Natural killer cell (primary cell): ENCODE measurements at regions not wholly inside any gene's neighbourhood (a gene's known extent, or its start where the extent isn't known, plus 50 kb on each side); places are given as distances from the start of the nearest gene placed in this dataset.

Experiments used
- ATAC-seq, 3 donors: fragments of 150-1000 bp in 2 of 3; fragments of 200-7000 bp in 1 of 3; cut with Tn5 transposase; 1 replicate in 1 of 3; 2 replicates in 2 of 3; pipeline ENCODE4 v1.10.0; 2021; ENCODE audit warnings: mild to moderate bottlenecking in 2 of 3, moderate library complexity in 2 of 3
- DNase-seq, 2 donors: peaks; one replicate each; pipeline versions ENCODE4 v3.0.0 to v3.0.0-alpha.2; 2013 to 2021; ENCODE audit warnings: mixed read lengths in 1 of 2
- H3K27ac ChIP-seq: one replicate; pipeline ENCODE4 v1.5.1; 2013; ENCODE audit warnings: mild to moderate bottlenecking, low read length
- H3K27me3 ChIP-seq: one replicate; pipeline ENCODE4 v1.6.1; 2013; ENCODE audit warnings: low read length; ENCODE audit not compliant: control insufficient read depth, insufficient read depth
- H3K36me3 ChIP-seq: one replicate; pipeline ENCODE4 v1.6.1; 2013; ENCODE audit warnings: low read length; ENCODE audit not compliant: control insufficient read depth, insufficient read depth
- H3K4me1 ChIP-seq: one replicate; pipeline ENCODE4 v1.6.1; 2013; ENCODE audit warnings: low read length; ENCODE audit not compliant: control insufficient read depth, insufficient read depth
- H3K4me3 ChIP-seq: one replicate; pipeline ENCODE4 v1.5.1; 2013; ENCODE audit warnings: low read length
- H3K9me3 ChIP-seq: one replicate; pipeline ENCODE4 v1.6.1; 2013; ENCODE audit warnings: low read length; ENCODE audit not compliant: control insufficient read depth, insufficient read depth
- H3K27ac Mint-ChIP-seq, 2 donors: one replicate each; pipeline ENCODE4 v1.8.0; 2022; ENCODE audit warnings: mild to moderate bottlenecking in 2 of 2, mixed read lengths in 2 of 2, moderate library complexity in 1 of 2
- H3K27me3 Mint-ChIP-seq, 2 donors: one replicate each; pipeline ENCODE4 v1.8.0; 2022; ENCODE audit warnings: low read depth in 2 of 2, mixed read lengths in 2 of 2
- H3K36me3 Mint-ChIP-seq: one replicate; pipeline ENCODE4 v1.8.0; 2022; ENCODE audit warnings: mixed read lengths
- H3K4me1 Mint-ChIP-seq, 2 donors: one replicate each; pipeline ENCODE4 v1.8.0; 2022; ENCODE audit warnings: mixed read lengths in 2 of 2
- H3K4me3 Mint-ChIP-seq: one replicate; pipeline ENCODE4 v1.8.0; 2022; ENCODE audit warnings: mild to moderate bottlenecking, moderate library complexity, mixed read lengths
- H3K9me3 Mint-ChIP-seq, 2 donors: one replicate each; pipeline ENCODE4 v1.8.0; 2022; ENCODE audit warnings: mixed read lengths in 2 of 2
- WGBS: methylation state at CpG from one replicate; pipeline ENCODE4 v1.1.7; 2013; ENCODE audit warnings: missing lambda C conversion rate; ENCODE audit not compliant: insufficient coverage; 5-methylcytosine and 5-hydroxymethylcytosine counted together
- intact Hi-C: fragments of 100-400 bp; cut with micrococcal nuclease; formaldehyde crosslinking; loops from one replicate; pipeline ENCODE4 v1.14.2; 2022
- TF ChIP-seq, protein P1 (sequence below): fragments of 200-600 bp; IDR thresholded peaks from one replicate; pipeline ENCODE4 v1.8.0; 2022; ENCODE audit warnings: antibody characterized with exemption

- TF ChIP-seq, protein P1, sequence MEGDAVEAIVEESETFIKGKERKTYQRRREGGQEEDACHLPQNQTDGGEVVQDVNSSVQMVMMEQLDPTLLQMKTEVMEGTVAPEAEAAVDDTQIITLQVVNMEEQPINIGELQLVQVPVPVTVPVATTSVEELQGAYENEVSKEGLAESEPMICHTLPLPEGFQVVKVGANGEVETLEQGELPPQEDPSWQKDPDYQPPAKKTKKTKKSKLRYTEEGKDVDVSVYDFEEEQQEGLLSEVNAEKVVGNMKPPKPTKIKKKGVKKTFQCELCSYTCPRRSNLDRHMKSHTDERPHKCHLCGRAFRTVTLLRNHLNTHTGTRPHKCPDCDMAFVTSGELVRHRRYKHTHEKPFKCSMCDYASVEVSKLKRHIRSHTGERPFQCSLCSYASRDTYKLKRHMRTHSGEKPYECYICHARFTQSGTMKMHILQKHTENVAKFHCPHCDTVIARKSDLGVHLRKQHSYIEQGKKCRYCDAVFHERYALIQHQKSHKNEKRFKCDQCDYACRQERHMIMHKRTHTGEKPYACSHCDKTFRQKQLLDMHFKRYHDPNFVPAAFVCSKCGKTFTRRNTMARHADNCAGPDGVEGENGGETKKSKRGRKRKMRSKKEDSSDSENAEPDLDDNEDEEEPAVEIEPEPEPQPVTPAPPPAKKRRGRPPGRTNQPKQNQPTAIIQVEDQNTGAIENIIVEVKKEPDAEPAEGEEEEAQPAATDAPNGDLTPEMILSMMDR: no peak
These were observed 275.3 kb downstream of the KCNS3 start for GRCh38 chr2:18153741-18154140.

GRCh38 chr2:18151237-18151636 lies 272.8 kb downstream of the KCNS3 start:
- Histone ChIP-seq H3K9me3 (no peaks in the 10 kb centered on the region), H3K36me3 (no peaks in the 10 kb centered on the region), H3K27ac (no peak overlapping the region), H3K27me3 (no peaks in the 10 kb centered on the region), H3K4me3 (no peak overlapping the region), H3K4me1 (no peaks in the 10 kb centered on the region)
- Mint-ChIP-seq H3K36me3 (no peaks in the 10 kb centered on the region), H3K9me3 (peaks cover 0 to 2% of the 10 kb centered on the region in 2 donors), H3K4me1 (no peaks in the 10 kb centered on the region), H3K4me3 (no peak overlapping the region), H3K27me3 (peaks cover 0 to 3% of the 10 kb centered on the region in 2 donors), H3K27ac (no peak overlapping the region)
- no peak for DNase-seq
- no peak for ATAC-seq
- TF ChIP-seq, protein P1: no peak
- intact Hi-C loops: no loop called here
- WGBS: 68% methylated on average over 3 of the region's 4 CpGs

More at GRCh38 chr2:18153741-18154140, 275.3 kb downstream of the KCNS3 start:
- Histone ChIP-seq H3K4me3 (no peak overlapping the region), H3K4me1 (no peaks in the 10 kb centered on the region), H3K36me3 (no peaks in the 10 kb centered on the region), H3K27me3 (no peaks in the 10 kb centered on the region), H3K27ac (no peak overlapping the region), H3K9me3 (no peaks in the 10 kb centered on the region)
- no peak overlapping the region for H3K27ac Mint-ChIP-seq
- peaks cover 2% of the 10 kb centered on the region in 2 donors for H3K9me3 Mint-ChIP-seq
- H3K4me1 Mint-ChIP-seq: no peaks in the 10 kb centered on the region
- WGBS: 75% methylated on average over 1 of the region's 1 CpG
- intact Hi-C loops: no loop called here
- peaks cover 0 to 2% of the 10 kb centered on the region in 2 donors for H3K27me3 Mint-ChIP-seq
- H3K4me3 Mint-ChIP-seq: no peak overlapping the region
- no peaks in the 10 kb centered on the region for H3K36me3 Mint-ChIP-seq
- no peak for ATAC-seq
- DNase-seq: no peak

- ATAC-seq: no peak
- Histone ChIP-seq H3K27ac (no peak overlapping the region), H3K4me3 (no peak overlapping the region), H3K9me3 (no peaks in the 10 kb centered on the region), H3K27me3 (no peaks in the 10 kb centered on the region), H3K36me3 (no peaks in the 10 kb centered on the region), H3K4me1 (no peaks in the 10 kb centered on the region)
- no peak overlapping the region for H3K27ac Mint-ChIP-seq
- H3K4me1 Mint-ChIP-seq: no peaks in the 10 kb centered on the region
- peaks cover 0 to 3% of the 10 kb centered on the region in 2 donors for H3K27me3 Mint-ChIP-seq
- intact Hi-C loops: no loop called here
- WGBS: 27% methylated on average over 2 of the region's 3 CpGs
- H3K36me3 Mint-ChIP-seq: no peaks in the 10 kb centered on the region
- TF ChIP-seq, protein P1: no peak
- H3K9me3 Mint-ChIP-seq: peaks cover 0 to 2% of the 10 kb centered on the region in 2 donors
- DNase-seq: peak in 1 of 2 donors; percentile 13
- no peak overlapping the region for H3K4me3 Mint-ChIP-seq
These were observed 271.3 kb downstream of the KCNS3 start for GRCh38 chr2:18149660-18150246.

- TF ChIP-seq, protein P1: no peak
- Mint-ChIP-seq H3K9me3 (peaks cover 5 to 8% of the 10 kb centered on the region in 2 donors), H3K4me1 (no peaks in the 10 kb centered on the region), H3K27ac (no peak overlapping the region), H3K27me3 (no peaks in the 10 kb centered on the region), H3K4me3 (no peak overlapping the region), H3K36me3 (no peaks in the 10 kb centered on the region)
- H3K36me3 ChIP-seq: no peaks in the 10 kb centered on the region
- no peak overlapping the region for H3K27ac ChIP-seq
- H3K27me3 ChIP-seq: no peaks in the 10 kb centered on the region
- intact Hi-C loops: no loop called here
- ATAC-seq: no peak
- no peaks in the 10 kb centered on the region for H3K4me1 ChIP-seq
- H3K4me3 ChIP-seq: no peak overlapping the region
- H3K9me3 ChIP-seq: no peaks in the 10 kb centered on the region
- 15% methylated on average over 5 of the region's 6 CpGs for WGBS
- no peak for DNase-seq
These were observed 258.5 kb downstream of the KCNS3 start for GRCh38 chr2:18136881-18137475.
